OCI-LY3 (cell line): ENCODE measurements at regions not wholly inside any gene's neighbourhood (a gene's known extent, or its start where the extent isn't known, plus 50 kb on each side); places are given as distances from the start of the nearest gene placed in this dataset.

Experiments
- H2AFZ ChIP-seq: fragments of 200-600, 300-600 bp; shearing (Covaris generic); 2 replicates; pipeline ENCODE4 v1.6.0; 2014; ENCODE audit warnings: antibody characterized with exemption, low read depth, low read length
- H3K27ac ChIP-seq: fragments of 200-600, 300-600 bp; sonication (generic); 2 replicates; pipeline ENCODE4 v1.5.1; 2014; ENCODE audit warnings: mild to moderate bottlenecking, low read length, moderate library complexity, mixed read lengths
- H3K27me3 ChIP-seq: fragments of 200-600, 300-600 bp; sonication (generic); 2 replicates; pipeline ENCODE4 v1.6.1; 2014; ENCODE audit warnings: low read depth, low read length, mixed read lengths
- H3K36me3 ChIP-seq: fragments of 200-600, 300-600 bp; sonication (generic); replicated peaks from 2 replicates; pipeline ENCODE3; 2014; ENCODE audit warnings: low read depth, low read length, mixed read lengths
- H3K4me1 ChIP-seq: fragments of 300-600, 200-600 bp; sonication (generic); 2 replicates; pipeline ENCODE4 v1.6.1; 2014; ENCODE audit warnings: low read length, mixed read lengths
- H3K4me2 ChIP-seq: fragments of 200-600, 300-600 bp; sonication (generic); 2 replicates; pipeline ENCODE4 v1.6.1; 2014; ENCODE audit warnings: low read length, mixed read lengths
- H3K4me3 ChIP-seq: fragments of 300-600, 200-600 bp; sonication (generic); 2 replicates; pipeline ENCODE4 v1.5.1; 2014; ENCODE audit warnings: antibody characterized with exemption, mild to moderate bottlenecking, low read length, moderate library complexity
- H3K79me2 ChIP-seq: fragments of 300-600, 200-600 bp; shearing (Covaris generic); 2 replicates; pipeline ENCODE4 v1.6.1; 2014; ENCODE audit warnings: mild to moderate bottlenecking, low read length, mixed read lengths
- H3K9ac ChIP-seq: fragments of 300-600, 200-600 bp; shearing (Covaris generic); 2 replicates; pipeline ENCODE4 v1.6.0; 2014; ENCODE audit warnings: mild to moderate bottlenecking, low read length, moderate library complexity
- H3K9me3 ChIP-seq: fragments of 200-600, 300-600 bp; shearing (Covaris generic); 2 replicates; pipeline ENCODE4 v1.6.1; 2014; ENCODE audit warnings: low read length, mixed read lengths; ENCODE audit not compliant: insufficient read depth
- H4K20me1 ChIP-seq: fragments of 200-600, 300-600 bp; sonication (generic); 2 replicates; pipeline ENCODE4 v1.6.1; 2016; ENCODE audit warnings: low read length, mixed read lengths; ENCODE audit not compliant: insufficient read depth
- EZH2phosphoT487 ChIP-seq: fragments of 200-600 bp; shearing (Covaris generic); IDR thresholded peaks from 2 replicates; pipeline ENCODE4 v1.6.1; 2018; ENCODE audit warnings: antibody characterized with exemption, mixed run types, low read depth
- TF ChIP-seq, protein P1 (sequence below): fragments of 200-600, 300-600 bp; sonication (generic); IDR thresholded peaks from 2 replicates; pipeline ENCODE4 v1.5.1; 2014; ENCODE audit warnings: antibody characterized with exemption, low read length, low read depth

GRCh38 chrX:124507246-124507645 lies 160.9 kb downstream of the SH2D1A start:
- Histone ChIP-seq H3K4me2 (no peak overlapping the region), H3K9ac (no peak overlapping the region), H3K36me3 (no peaks in the 10 kb centered on the region), H2AFZ (no peak overlapping the region), H3K27me3 (no peaks in the 10 kb centered on the region), H3K4me3 (no peak overlapping the region), H4K20me1 (no peaks in the 10 kb centered on the region), H3K4me1 (no peaks in the 10 kb centered on the region), H3K27ac (no peak overlapping the region), H3K9me3 (no peaks in the 10 kb centered on the region), H3K79me2 (no peaks in the 10 kb centered on the region)
- no peak for TF ChIP-seq EZH2phosphoT487
- TF ChIP-seq, protein P1, sequence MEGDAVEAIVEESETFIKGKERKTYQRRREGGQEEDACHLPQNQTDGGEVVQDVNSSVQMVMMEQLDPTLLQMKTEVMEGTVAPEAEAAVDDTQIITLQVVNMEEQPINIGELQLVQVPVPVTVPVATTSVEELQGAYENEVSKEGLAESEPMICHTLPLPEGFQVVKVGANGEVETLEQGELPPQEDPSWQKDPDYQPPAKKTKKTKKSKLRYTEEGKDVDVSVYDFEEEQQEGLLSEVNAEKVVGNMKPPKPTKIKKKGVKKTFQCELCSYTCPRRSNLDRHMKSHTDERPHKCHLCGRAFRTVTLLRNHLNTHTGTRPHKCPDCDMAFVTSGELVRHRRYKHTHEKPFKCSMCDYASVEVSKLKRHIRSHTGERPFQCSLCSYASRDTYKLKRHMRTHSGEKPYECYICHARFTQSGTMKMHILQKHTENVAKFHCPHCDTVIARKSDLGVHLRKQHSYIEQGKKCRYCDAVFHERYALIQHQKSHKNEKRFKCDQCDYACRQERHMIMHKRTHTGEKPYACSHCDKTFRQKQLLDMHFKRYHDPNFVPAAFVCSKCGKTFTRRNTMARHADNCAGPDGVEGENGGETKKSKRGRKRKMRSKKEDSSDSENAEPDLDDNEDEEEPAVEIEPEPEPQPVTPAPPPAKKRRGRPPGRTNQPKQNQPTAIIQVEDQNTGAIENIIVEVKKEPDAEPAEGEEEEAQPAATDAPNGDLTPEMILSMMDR = no peak

DNA sequence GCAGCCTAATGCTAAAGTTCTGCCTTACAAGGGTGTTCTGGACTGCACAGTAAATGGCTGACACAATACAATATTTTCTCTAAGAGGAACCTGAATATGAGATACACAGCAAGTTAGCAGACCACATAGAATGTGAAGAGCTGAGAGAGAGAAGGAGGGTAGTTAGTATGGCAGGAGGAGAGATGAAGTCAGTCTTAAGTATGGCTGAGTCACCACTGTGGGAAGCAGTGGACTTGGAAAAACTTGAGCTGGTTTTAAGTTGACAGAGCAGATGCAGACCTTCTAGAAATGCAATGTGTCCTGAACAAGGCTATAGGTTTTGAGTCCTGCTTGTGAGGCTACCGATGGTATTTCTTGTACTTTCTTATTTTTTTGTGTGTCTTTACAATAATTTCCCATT lies 172.5 kb downstream of the SH2D1A start:
- Histone ChIP-seq H3K9ac (no peak overlapping the region), H3K4me2 (no peak overlapping the region), H3K9me3 (no peaks in the 10 kb centered on the region), H3K27ac (no peak overlapping the region), H3K79me2 (no peaks in the 10 kb centered on the region), H4K20me1 (no peaks in the 10 kb centered on the region), H2AFZ (no peak overlapping the region), H3K4me1 (no peaks in the 10 kb centered on the region), H3K27me3 (no peaks in the 10 kb centered on the region), H3K4me3 (no peak overlapping the region), H3K36me3 (no peaks in the 10 kb centered on the region)
- no peak for TF ChIP-seq EZH2phosphoT487
- TF ChIP-seq, protein P1 = no peak

- H3K27me3 ChIP-seq = no peaks in the 10 kb centered on the region
- no peak overlapping the region for H3K9ac ChIP-seq
- H3K4me2 ChIP-seq = no peak overlapping the region
- no peaks in the 10 kb centered on the region for H3K4me1 ChIP-seq
- H2AFZ ChIP-seq = no peak overlapping the region
- H3K9me3 ChIP-seq = no peaks in the 10 kb centered on the region
- TF ChIP-seq EZH2phosphoT487 = no peak
- TF ChIP-seq, protein P1 = no peak
- no peaks in the 10 kb centered on the region for H3K36me3 ChIP-seq
- H4K20me1 ChIP-seq = no peaks in the 10 kb centered on the region
- no peaks in the 10 kb centered on the region for H3K79me2 ChIP-seq
- no peak overlapping the region for H3K27ac ChIP-seq
- H3K4me3 ChIP-seq = no peak overlapping the region
These were observed 178.5 kb downstream of the SH2D1A start for GRCh38 chrX:124524852-124525251.

- Histone ChIP-seq H3K4me2 (no peak overlapping the region), H4K20me1 (no peaks in the 10 kb centered on the region), H2AFZ (no peak overlapping the region), H3K27ac (no peak overlapping the region), H3K9ac (no peak overlapping the region), H3K4me1 (peaks cover 5% of the 10 kb centered on the region; the same call in 1 of the 2 replicates), H3K36me3 (no peaks in the 10 kb centered on the region), H3K9me3 (no peaks in the 10 kb centered on the region), H3K79me2 (no peaks in the 10 kb centered on the region), H3K4me3 (no peak overlapping the region), H3K27me3 (no peaks in the 10 kb centered on the region)
- TF ChIP-seq EZH2phosphoT487 = no peak
- TF ChIP-seq, protein P1 = no peak
These were observed 183.4 kb downstream of the SH2D1A start for GRCh38 chrX:124529786-124530185.
